ENCODE measurements at regions not wholly inside any gene's neighbourhood (a gene's known extent, or its start where the extent isn't known, plus 50 kb on each side); places are given as distances from the start of the nearest gene placed in this dataset.

- no peak for TF ChIP-seq EZH2phosphoT487 (IDR thresholded peaks at IDR 0.05; ENCODE audit: low read depth)
- peak; percentile 92 for TF ChIP-seq CTCF (IDR thresholded peaks at IDR 0.05; ENCODE audit: low read depth, low read length)
Observed at GRCh38 chr2:60641811-60642788, 88.6 kb upstream of the BCL11A start.
